NCI-H2081 (cell line): ENCODE measurements at regions not wholly inside any gene's neighbourhood (a gene's known extent, or its start where the extent isn't known, plus 50 kb on each side); places are given as distances from the start of the nearest gene placed in this dataset.
"Not testable (repeated sequence)": the region's sequence is repeated elsewhere in the genome, so short reads cannot be mapped to it uniquely, and the experiment has no call there.

ENCODE experiments used
- DNase-seq, 2 experiments: peaks; one replicate each; lab custom pipeline; 2025; lab: John Stamatoyannopoulos, UW

GRCh38 chr6:50337532-50338122 is 287.9 kb upstream of the DEFB112 start:
- DNase-seq, result no peak

GRCh38 chr6:50353603-50354002 is 303.9 kb upstream of the DEFB112 start:
- no peak for DNase-seq

GRCh38 chr6:50358113-50358512 is 308.4 kb upstream of the DEFB112 start:
- DNase-seq, result no peak

GRCh38 chr6:50361641-50362331 is 312.1 kb upstream of the DEFB112 start:
- DNase-seq, result no peak

DNA sequence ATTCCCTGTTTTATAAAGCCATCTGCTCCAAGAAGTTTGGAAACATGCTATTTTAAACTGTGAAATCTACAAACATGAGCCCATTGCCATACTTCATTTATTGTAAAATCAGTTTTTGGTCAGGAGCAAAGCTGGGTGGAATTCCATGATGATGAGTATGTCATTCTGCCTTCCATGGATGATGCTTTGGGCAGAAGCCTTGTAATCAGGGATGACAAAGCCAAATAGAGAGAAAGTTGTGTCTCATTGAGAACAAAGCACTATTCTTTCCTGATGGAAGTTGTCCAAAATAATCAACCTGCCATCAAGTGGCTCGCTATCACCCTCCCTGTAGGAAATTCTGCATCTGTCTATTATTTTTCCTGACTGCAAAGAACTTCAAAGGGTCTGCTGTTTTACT is 313.0 kb upstream of the DEFB112 start:
- DNase-seq, result no peak

DNA sequence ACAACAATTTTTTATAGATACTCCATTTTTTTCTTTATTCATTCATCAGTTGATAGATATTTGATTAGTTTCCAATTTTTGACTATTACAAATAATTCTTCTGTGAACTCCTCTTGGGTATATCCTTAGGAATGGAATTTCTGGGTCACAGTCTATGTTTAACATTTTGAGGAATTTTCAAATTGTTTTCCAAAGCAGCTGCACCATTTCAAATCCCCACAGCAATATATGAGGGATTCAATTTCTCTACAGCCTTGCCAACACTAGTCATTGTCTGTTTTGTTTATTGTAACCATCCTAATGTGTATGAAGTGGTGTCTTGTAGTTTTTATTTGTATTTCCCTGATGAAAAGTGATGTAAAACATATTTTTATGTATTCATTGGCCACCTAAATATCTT is 320.3 kb upstream of the DEFB112 start:
- DNase-seq, result no peak

DNA sequence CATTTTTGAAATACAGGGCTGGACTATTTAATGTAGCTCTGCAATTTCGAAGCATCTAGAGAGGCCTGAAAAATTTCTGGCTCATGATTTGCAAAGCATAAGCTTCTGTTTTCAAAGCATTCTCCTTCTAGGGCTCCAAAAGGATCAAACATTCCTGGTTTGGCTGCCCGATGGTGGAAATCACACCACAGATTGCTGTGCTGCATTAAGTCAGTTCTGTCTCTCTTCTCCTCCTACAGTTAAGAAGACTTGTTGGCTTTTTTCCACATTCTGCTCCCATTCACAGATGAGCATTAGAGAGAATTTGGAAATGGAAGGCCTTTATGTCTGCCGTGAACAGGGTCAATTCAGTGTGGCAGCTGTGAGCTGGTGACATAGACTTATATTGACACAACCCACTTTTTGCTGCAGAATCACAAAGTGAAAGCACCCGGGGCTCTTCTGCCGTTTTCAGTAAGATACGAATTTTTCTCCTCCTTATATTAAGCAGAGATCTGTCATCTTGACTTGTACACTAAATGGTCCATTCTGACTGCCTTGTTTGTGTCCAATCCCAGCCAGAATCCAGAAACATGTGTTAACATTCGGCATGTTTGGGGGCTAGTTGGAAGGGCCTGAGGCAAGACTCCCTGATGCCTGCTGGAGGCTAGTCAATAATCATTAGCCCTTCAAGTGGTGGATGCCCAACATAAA is 330.8 kb upstream of the DEFB112 start:
- DNase-seq, result no peak

DNA sequence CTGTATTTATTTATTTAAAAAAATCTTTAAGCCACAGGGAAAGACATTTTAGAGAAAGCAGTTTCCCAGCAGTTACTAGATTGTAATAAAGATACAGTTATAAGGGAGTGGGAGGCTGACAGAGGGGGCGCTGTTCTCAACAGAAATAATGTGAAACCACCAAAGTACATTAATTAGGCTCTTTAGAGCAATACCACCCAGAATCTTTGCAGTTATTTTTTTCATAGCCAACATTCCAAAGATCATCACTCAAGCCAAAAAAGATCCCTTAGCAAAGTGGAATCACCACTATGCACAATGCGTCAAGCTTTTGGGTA is 331.3 kb upstream of the DEFB112 start:
- no peak for DNase-seq

DNA sequence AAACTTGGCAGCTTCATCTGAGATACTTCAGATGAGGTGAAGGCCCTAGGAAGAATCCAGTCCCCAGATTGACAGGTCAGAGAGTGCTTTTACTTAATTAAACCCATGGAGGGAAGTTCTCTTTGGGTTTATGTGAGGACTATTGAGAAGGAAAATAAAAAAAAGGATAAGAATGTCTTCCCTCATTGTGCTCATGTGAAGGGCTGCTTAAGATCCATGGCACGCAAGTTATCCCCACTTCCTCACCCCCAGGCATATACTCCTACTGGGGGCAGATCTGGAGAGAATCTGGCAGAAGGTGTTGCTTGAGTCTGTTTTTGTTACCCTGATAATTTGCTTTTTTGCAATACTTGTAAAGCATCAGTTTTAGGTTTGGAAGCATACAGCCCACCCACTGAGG is 322.9 kb upstream of the TFAP2D start:
- DNase-seq, result no peak

- not testable (repeated sequence) for DNase-seq
Observed at GRCh38 chr6:50394139-50394538, 319.2 kb upstream of the TFAP2D start.

DNA sequence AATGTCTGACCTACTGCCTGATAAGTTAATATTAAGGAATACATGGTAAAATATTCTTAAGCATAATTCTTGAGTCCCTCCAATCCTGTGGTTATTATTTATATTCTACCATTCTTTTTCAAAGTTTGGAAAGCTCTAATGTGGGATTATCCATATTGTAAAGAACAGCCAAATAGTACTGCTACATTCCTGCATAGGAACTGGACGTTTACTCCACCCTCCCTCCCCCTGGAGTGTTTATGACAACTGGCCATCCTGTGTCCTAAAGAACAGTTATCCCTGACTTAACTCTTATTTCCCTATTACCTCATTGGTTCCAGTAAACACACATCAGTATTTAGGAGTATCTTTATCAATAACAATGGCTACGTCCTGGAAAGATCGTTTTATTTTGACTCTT is 308.7 kb upstream of the TFAP2D start:
- DNase-seq, result no peak

- no peak for DNase-seq
Observed at GRCh38 chr6:50410579-50410978, 302.7 kb upstream of the TFAP2D start.

DNA sequence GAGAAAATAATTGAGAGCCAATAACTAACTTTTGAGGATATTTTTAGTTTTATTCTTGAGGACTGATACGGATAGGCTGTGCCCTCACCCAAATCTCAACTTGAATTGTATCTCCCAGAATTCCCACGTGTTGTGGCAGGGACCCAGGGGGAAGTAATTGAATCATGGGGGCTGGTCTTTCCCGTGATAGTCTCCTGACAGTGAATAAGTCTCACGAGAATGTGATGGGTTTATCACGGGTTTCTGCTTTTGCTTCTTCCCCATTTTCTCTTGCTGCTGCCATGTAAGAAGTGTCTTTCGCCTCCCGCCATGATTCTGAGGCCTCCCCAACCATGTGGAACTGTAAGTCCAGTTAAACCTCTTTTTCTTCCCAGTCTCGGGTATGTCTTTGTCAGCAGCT is 292.3 kb upstream of the TFAP2D start:
- DNase-seq, result not testable (repeated sequence)

- DNase-seq, result no peak
Observed at GRCh38 chr6:50427267-50427666, 286.1 kb upstream of the TFAP2D start.

GRCh38 chr6:50437901-50438300 is 275.4 kb upstream of the TFAP2D start:
- DNase-seq, result no peak

DNA sequence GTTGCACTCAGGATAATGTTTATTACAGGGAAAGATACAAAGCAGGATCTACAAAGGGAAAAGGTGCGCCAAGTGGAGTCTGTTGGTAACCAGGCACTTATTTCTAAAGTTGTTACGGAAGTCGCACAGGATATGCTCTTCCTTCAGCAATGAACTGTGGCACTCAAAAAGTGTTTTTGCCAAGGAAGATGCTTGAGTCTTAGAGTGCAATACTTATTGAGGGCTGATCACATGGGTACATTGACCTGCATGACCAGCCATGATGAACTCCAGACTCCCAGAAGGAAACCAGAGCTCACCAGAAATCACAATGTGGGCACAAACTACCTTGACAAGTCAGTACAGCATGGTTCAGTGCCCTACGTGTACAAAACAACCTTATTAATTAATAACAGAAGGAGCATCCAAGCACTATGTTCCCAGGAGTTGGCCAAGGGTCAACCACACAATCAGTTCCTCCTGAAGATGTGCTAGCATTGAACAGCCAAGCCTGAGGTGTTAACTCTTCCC is 270.7 kb upstream of the TFAP2D start:
- DNase-seq, result no peak

- no peak for DNase-seq
Observed at GRCh38 chr6:50443144-50443543, 270.2 kb upstream of the TFAP2D start.

DNA sequence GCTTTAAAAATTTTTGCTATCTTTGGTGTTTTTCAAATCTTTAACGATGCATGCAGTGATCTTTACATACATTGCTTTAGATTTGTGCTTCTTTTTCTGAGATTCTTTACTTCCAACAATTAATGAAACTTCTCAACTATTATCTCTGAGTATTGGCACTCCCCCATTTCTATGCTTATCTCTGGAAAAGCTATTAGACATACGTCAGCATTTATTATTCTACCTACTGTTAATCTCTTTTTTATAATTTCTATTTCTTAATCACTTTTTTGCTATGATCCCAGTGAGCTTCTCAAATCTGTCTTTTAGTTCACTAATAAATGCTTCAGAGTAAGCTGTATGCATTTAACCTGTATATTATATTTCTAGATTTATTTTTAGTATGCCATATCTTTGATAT is 264.2 kb upstream of the TFAP2D start:
- no peak for DNase-seq

GRCh38 chr6:50451826-50452400 is 261.4 kb upstream of the TFAP2D start:
- DNase-seq, result no peak

DNA sequence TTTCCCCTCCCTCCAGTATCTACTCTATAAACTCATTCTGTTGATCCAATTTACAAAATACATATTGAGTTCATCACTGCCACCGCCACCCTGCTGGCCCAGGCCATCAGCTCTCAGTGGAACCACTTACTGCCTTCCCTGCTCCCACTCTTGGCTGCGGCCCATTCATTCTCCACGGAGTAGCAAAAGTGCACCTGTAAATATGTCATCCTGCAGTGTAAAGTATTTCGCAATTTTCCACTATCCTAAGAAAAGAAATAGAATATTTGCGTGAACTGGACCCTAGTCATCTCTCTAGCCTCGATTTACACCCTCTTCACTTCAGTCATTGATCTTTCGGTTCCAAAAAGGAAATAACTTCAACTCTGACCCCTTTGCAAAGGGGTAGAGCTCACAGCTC is 258.3 kb upstream of the TFAP2D start:
- DNase-seq, result no peak

GRCh38 chr6:50457351-50457750 is 256.0 kb upstream of the TFAP2D start:
- no peak for DNase-seq

DNA sequence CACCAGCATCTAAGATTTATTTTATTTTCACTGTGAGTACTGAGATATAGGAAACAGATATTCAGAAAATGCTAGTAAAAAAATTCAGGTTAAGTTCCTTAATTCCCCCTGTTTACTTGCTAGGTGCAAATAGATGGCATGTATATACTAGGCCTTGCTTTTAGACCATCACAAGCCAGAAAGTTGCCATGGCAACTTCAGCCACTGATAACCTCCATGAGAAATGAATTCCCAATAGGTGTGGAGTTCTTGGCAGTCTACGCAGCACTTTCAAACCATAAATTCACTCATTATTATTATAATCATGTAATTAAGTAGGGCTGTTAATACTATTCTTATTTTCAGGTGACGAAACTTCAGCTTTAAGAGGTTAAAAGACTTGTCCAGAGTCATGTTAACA is 251.6 kb upstream of the TFAP2D start:
- no peak for DNase-seq

GRCh38 chr6:50463931-50464330 is 249.4 kb upstream of the TFAP2D start:
- DNase-seq, result no peak
